Epidermal melanocyte (primary cell): ENCODE measurements at regions not wholly inside any gene's neighbourhood (a gene's known extent, or its start where the extent isn't known, plus 50 kb on each side); places are given as distances from the start of the nearest gene placed in this dataset.
A peak's percentile ranks its signal among the peaks of the same experiment; 100 is the strongest.

Source experiments
- DNase-seq: peaks from one replicate; pipeline ENCODE4 v3.0.0; 2011; ENCODE audit warnings: low spot score; ENCODE audit not compliant: insufficient read length

DNA sequence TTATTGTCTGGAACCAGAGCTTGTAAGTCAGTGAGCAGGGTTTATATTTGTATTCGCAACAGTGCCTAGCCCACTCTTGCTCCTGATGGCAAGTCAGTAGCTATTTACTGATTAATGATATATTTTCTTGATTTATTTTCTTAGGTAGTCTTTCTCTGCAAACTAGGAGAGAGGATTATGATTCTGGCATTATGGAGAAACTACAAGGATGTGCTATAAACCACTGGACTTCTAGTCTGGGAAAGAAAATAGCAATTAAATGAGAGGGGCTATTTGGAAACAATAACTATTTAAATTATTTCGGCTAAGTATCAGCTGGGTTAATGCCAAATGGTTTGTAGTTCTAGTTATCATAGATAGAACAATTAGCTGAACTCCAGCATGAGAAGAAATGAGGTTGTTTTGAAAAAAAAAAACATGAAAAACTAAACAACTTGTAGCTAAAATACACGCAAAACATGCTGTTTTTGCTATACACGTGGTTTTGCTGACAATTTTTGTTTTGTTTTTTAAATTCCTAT, 304.9 kb upstream of the TCF21 start:
- DNase-seq = no peak

DNA sequence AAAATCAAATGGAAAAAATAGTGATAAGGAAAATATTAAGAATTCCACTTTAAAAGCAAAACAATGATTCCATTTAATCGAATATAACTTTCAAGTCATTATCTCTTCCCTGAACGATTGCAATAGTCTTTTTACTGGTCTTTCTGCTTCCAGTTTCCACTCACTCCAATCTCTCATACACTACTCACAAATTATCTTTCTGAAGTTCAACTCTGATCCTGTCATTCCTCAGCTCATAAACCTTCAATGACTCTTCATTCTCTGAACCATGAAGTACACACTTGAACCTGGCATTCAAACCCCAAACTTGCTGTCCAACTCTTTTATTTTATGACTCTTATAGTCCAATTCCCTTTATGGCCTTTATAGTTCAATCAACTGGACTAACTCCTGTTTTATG, 304.1 kb upstream of the TCF21 start:
- DNase-seq = no peak

DNA sequence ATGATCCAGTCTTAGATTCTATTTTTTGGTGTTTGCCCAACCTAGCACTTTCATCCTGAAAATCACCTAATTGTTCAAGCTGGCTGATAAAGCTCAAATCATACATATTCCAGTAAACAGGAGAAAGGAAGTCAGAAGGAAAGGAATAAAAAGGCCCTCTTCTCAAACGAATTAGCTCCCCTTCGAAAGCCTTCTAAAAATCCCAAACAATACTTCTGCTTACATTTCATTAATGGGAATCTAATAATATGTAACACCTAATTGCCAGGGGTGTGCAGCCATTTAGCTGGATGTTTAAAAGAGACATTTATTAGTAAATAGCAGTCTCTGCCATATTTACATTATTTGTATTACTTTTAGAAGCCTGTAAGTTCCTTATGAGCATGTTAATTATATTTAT, 302.9 kb upstream of the TCF21 start:
- DNase-seq = no peak

DNA sequence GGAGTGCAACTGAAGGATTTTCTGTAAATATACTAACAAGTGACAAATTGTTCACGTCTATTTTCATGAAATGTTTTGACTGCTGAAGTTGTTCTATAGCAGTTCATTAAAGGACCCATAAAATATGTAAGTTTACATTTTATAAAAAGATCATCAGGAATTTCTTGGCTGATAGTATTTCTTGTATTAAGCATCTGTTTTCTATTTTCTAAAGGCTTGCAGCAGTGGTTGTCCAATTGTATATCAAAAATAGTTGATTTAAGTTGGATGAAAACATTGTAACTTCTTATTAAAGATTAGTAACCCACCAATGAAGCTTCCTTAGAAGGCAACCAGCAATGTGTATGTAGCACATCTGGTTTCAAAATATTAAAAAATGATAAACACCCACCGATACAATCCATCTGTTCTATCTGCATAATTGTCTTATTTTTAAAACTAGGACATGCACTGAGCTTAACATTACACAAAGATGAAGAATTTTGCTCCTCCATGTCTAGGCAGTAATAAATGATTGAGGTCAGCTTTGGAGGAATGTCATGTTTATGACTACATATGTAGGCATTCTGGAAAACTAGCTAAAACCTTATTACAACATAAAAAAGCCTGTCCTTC, 301.3 kb upstream of the TCF21 start:
- no peak for DNase-seq

DNA sequence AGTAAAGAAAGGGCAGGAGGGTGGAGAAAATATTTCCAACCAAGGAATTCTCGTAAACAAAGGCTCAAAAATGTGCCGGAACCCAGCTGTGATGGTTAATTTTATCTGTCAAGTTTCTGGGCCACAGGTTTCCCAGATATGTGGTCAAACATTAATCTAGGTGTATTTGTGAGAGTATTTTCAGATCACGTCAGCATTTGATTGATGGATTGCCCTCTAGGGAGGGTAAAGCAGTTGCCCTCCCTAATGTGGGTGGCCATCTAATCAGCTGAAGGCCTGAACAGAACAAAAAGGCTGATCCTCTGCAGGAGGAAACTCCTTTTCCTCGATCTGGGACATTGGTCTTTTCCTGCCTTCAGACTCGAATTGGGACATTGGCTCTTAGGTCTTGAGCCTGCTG, 298.7 kb upstream of the TCF21 start:
- DNase-seq = no peak

DNA sequence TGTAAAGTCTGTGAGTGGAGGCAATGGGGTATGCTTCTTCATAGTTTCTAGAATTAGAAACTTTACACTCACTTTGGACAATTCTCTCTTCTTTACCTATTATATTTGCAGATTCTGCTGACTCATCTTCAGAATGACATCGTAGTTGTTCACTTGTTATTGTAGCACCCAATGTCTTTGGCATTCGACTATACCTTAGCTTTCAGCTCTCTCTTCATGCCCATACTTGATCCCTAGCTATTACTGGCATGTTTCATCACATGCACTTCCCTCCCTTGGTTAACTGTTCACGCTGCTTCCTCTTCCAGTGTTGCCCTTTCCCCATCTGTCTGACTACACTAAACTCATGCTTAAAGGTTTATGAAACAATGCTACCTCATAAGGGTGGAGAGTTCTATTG, 298.1 kb upstream of the TCF21 start:
- DNase-seq = no peak

DNA sequence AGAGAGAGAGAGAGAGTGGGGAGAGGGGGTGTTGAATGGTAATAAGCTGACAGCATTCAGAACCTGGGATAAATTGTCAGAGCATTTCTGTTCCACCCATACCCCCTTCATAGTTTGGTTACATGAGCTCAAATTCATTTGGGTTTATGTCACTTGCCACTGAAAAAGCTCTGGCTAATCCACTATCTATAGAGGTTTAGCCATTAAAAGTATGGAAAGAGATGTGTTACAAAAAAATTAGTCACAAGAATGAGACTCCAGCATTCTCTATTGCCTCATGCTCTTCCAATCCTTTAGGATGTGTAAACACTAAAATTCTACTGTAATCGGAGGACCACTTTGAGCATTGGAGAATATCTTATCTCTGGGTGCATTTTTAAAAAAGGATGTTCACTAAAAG, 297.6 kb upstream of the TCF21 start:
- no peak for DNase-seq

DNA sequence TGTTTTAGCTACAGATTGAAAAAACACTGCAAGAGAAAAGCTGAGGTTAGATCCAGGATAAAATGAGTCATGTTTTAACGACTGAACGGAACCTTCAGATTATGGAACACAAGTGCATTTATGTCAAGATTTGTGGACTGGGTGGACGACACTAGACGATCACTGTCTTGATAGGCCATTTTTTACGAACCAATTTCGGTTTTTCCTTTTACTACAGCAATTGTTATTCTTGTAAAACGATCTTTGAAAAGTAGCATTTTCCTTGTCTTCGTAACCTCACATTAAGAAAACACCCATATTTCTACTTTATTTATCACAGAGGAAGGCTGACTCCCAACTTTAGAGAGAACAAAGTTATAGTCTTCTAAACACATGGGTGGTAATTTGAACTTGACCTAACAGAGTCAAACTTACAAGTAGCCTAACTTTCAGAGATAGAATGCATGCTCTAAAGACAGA, 294.2 kb upstream of the TCF21 start:
- DNase-seq = no peak

DNA sequence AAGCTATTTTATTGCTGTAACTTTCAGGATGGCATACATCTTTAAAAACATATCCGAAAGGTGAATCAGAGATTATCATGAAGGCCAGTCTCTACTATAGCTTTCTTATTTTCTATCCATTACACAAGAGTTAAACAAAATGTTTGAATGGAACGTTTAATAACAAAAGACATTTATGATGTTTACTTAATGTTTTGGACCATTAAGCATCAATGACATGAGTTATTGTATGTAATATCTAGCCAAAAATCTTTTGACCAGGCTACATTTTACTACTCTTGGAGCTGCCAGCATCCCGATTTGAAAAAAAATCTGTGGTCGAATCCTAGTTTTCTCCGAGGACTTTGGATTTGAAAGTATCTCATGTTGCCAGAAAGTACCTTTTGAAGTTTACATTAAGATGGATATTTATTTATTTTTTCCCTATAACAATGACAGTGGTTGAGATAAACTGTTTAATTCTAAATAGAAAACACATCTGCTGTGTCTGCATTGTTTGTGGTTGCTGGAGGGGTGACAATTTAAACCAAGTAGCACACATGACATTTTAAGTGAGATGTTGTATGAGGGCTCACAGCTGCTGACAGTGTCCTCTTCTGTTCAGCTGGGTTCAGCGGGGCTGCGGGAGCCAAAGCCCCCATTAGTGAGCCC, 293.7 kb upstream of the TCF21 start:
- no peak for DNase-seq

DNA sequence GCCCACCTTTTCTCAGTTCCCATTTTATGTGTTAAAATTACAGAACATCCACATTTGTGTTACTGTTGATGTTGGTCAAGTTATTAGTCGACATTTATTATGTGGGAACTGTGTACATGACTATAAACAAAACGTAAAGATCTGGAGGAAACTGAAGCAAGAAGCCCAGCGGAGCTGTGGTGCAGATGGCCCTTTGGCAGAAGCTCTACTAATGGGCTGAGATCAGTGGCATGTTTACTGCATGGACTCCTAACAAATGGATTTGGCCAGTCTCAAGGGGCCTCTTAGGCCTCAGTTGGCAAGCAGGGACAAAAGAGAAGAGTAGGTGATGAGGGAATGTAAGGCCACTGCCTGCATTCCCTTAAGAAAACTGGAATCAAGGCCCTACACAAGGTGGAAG, 282.1 kb upstream of the TCF21 start:
- no peak for DNase-seq

DNA sequence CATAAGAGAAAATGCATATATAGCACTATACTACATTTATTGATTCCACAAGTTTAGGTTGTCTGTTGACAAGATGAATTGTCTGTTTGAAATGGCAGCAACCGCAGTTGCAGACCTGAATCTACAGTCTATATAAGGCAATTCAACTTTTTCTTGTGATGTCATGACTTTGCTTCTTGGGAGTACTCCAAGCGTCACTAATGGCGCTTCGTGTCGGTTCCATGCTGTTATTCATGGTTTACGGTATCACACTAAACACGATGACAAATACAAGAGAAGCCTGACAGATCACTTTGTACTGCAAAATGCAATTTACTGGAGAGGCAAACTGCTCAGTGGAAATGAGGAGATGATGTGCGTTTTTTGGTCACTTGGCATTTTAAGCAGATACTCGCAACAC, 280.3 kb upstream of the TCF21 start:
- DNase-seq = no peak

DNA sequence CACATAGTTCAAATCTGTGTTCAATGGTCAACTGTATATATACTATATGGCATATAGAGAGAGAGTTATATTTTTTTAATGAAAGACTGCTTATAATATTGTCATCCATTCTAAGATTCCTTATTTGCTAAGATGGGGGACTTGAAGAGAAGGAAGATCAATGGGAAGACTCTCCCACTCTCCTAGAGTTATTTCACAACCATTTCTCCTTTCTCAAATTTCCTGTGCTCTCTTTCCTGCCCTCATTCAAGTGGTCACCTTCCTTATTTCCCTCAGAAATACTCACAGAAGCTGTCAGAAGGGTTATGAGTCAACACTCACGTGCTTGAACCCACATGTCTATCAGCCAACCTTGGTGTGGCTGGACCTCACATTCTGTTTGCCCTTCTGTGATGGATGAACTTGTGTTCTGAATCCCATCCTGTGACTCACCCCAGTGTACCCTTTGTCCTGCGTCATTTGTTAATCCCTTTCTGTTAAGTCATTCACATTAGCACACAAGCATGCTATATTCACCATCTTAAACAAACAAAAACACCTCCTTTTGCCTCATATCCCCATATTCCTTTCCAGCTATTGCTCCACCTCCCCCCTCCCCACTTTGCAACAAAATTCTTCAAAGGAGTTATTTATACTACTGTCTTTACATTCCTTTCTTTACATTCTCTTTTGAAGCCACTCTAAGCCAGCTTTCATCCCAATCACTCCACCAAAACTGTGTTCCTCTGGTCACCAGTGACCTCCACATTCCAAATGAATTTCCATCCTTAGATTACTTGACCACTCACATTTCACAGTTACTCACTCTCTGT, 279.3 kb upstream of the TCF21 start:
- peak; percentile 40 for DNase-seq

DNA sequence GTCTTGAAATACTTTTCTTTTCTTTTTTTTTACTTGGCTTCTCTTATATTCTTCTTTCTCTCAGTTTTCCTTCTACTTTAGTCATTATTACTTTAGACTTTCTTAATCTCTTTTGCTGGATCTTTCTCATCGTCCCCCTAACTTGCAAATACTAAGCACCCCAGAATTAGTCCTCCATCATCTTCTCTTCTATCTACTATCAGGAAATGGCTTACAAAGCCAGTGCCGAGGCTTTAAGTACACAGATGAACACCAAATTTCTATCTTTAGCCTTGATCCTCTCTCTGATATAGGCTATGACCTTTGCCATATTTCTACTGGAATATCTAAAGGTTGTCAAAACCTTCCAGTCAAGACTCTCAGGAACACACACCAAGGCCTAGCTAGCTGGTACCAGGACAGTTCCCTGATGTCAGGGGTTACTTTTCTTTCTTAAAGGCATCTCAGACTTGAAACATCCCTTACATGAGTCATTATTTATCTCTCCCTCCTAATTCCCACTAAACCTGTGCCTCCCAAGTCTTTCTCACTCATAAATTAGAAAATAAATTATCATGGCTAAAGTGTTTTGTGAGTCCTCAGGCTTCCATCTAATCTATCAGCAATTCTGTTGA, 278.6 kb upstream of the TCF21 start:
- DNase-seq = no peak

DNA sequence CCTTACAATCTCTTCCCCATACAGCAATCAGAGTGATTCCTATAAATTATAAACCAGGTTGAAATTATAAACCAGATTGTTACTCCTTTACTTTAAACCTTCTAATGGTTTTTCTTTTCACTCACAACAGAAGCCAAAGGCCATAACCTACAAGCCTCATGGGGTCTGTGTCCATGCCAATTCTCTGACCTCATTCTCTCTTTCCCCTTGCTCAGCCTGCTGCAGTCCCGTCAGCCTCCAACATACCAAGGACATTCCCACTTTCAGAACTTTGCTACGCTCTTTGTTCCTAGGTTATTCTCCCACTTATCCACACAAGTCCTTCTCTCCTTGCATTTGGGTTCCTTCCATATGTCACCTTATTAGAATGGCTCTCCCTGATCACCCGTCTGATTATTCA, 277.9 kb upstream of the TCF21 start:
- no peak for DNase-seq

DNA sequence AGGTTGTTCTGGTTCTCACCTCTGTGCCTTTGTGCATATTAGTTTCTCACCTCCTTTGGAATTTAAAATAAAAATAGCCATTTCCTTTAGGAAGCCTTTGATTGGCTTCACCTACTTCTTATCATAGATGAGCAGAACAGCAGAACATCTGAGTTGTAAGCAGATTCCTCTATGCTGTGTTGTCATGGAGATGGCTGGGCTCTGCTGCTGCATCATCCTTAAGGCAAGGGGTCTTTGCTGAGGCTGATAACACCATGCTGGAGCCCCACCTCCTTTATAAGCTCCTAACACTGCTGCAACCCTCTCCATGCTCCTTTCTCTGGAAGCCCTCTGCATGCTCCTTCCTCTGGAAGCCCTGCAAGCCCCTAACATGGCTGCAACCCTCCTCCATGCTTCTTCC, 276.5 kb upstream of the TCF21 start:
- no peak for DNase-seq

DNA sequence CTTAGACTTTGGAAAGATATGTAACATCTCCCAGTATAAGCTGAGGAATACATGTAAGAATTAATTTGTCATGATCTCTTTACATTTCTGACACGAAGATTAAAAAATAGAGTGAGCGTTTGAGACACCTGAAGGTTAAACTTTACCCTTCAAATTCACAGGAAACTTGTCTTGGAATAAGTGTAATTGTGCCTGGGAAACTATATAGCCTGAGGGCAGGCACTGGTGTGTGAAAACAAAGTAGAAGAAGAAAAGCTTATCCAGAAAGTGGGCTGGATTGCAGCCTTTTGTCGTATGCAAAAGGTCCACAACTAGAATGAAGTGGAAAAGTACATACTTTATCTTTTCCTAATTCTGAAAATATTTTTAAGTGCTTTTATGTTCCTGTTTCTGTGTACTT, 275.7 kb upstream of the TCF21 start:
- no peak for DNase-seq

DNA sequence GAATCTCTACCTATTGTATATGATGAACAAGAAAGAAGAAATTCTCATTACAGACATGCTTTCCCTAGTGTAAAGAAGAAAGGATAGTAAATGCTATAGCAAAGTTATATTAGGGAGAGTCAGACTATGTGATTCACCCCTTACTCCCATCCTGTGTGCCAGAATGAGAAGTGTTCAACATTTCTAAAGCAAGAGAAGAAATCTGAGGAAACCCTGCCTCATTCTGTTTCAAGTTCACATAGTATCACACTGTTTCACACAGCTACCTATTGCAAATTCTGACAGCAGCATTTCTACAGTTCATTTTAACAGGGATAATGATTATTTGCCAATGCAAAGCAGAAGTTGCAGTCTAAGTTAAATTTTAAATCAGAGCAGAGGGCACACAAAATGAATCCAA, 267.2 kb upstream of the TCF21 start:
- no peak for DNase-seq

DNA sequence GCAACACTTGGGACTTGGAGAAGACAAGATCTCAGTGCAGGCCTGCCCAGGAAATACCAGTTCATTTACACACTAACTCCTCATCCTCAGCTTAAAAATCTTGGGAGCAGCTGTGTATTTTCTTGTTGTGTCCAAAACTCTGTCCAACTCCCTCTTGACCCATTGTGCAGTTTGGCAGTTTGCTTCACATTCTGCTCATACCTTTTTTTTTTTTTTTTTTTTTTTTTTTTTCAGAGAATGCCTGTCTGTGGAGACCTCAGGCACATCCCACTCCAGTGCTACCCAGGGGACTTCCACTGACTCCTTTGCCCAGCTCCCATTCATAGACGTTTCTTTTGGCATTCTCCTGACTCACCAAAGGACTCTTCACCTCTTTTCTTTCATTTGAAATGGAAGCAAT, 265.8 kb upstream of the TCF21 start:
- no peak for DNase-seq

DNA sequence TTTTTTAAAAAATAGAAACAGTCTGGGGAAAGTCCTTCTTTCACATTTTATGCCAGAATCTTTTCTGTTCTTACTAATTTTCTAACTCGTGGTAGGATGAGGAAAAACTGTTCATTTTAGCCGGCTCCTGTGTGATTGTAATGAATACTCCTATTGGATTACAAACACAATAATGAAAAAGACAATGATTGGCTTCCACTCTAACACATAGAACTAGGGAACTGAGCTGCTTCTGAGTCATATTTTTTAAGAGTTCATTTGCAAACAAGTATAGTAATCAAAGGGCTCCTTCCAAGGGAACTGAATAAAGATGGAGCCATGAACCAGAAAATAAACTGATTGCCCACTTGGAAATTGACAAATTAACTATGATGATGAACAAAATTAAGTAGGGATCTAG, 265.3 kb upstream of the TCF21 start:
- DNase-seq = no peak

DNA sequence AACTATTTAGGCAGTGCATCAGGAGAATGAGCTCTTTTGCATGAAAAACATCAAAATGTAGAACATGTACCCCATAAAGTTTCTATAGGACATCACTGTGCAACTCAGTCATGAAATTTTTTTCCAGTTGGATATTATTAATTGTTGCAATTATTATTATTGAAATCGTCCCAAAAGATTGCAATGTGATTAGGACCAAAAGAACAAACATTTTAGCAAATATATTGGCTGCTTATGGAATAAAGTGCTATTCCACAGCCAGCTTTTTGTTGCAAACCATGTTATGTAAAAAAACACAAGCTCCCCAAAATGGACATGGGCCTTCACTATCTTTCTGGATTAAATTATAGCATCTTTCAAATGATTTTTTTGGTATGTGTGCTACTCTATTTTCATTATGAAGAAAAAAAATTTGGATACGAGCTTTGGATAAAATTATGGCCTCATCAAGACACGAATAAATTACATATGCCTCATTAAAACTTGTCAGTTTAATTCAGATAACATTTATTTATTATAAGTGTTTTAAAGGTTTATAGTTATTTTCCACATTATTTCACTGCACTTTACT, 262.7 kb upstream of the TCF21 start:
- no peak for DNase-seq

DNA sequence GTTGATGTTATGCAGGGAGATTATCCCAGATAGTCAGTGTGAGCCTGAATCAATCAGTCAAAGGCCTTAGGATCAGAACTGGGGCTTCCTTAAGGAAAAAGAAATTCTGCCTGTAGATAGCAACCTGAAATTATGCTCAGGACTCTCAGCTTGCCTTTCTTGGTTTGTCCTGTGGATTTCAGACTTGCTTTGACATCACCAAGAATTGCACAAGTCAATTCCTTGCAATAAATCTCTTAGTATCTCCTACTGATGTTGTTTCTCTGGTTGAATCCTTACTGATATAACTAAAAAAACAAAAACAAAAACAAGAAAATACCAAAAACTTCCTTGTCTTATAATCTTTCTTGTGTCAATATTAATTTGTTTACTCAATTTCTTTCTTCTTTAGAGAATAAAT, 258.9 kb upstream of the TCF21 start:
- DNase-seq = no peak

DNA sequence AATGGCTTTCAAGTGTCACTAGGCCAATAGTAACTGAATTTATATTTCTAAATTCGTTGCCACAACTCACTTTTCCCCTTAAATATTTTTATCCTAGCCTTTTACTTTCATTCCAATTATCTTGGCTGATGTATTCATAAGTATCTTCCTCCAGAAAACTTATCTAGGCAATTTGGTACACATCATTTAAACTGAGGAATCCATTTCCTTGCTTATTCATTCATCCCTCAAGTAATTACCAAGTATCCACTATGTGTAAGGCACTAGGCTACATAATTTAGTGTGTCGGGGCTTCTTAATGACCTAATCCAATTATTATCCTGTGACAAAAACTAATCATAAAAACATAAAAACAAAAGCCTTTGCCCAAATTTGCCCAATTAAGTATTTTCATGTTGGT, 258.3 kb upstream of the TCF21 start:
- DNase-seq = no peak
